Stomach (tissue), 8 donors: ENCODE measurements at regions not wholly inside any gene's neighbourhood (a gene's known extent, or its start where the extent isn't known, plus 50 kb on each side); places are given as distances from the start of the nearest gene placed in this dataset.

ENCODE experiments used
- DNase-seq, 2 donors: peaks; one replicate each; pipeline versions ENCODE4 v3.0.0 to v3.0.0-alpha.2; 2013 to 2019
- H3K27ac ChIP-seq, 5 donors: fragments of 200-600 bp in 4 of 5; sonication (generic) in 4 of 5; one replicate each; pipeline ENCODE4 v1.5.1; 2013 to 2019; ENCODE audit warnings: mild to moderate bottlenecking in 1 of 5, moderate library complexity in 1 of 5
- H3K27me3 ChIP-seq, 3 donors: fragments of 200-600 bp; sonication (generic); one replicate each; pipeline ENCODE4 v1.5.1; 2017 to 2019; ENCODE audit warnings: mixed run types in 1 of 3
- H3K36me3 ChIP-seq, 4 donors: fragments of 200-600 bp; sonication (generic); 1 replicate in 3 of 4; 2 replicates in 1 of 4; pipeline ENCODE4 v1.5.1; 2016 to 2019
- H3K4me1 ChIP-seq, 4 donors: fragments of 200-600 bp; sonication (generic); one replicate each; pipeline ENCODE4 v1.5.1; 2016 to 2019
- H3K4me3 ChIP-seq, 4 donors: fragments of 200-600 bp; sonication (generic) in 3 of 4; one replicate each; pipeline ENCODE4 v1.5.1; 2016 to 2019; ENCODE audit warnings: mild to moderate bottlenecking in 1 of 4
- H3K9me3 ChIP-seq, 4 donors: fragments of 200-600 bp; sonication (generic); one replicate each; pipeline ENCODE4 v1.5.1; 2016 to 2019
- CTCF ChIP-seq, 7 experiments: fragments of 450-650 bp in 4 of 7; fragments of 200-600 bp in 3 of 7; sonication (generic) in 3 of 7; IDR thresholded peaks; one replicate each; pipeline ENCODE4 v1.5.1; 2016 to 2019; ENCODE audit warnings: antibody characterized with exemption in 7 of 7, control low read depth in 2 of 7, mild to moderate bottlenecking in 1 of 7
- EP300 ChIP-seq: sonication (generic); formaldehyde crosslinking; IDR thresholded peaks from one replicate; pipeline ENCODE4 v1.6.1; 2017; ENCODE audit warnings: antibody characterized with exemption
- POLR2A ChIP-seq, 4 donors: fragments of 450-650 bp; IDR thresholded peaks; one replicate each; pipeline ENCODE4 v1.6.1; 2016; ENCODE audit warnings: antibody characterized with exemption in 4 of 4, control low read depth in 2 of 4, mild to moderate bottlenecking in 1 of 4, moderate library complexity in 1 of 4
- POLR2AphosphoS5 ChIP-seq, 3 donors: sonication (generic); formaldehyde crosslinking; IDR thresholded peaks; one replicate each; pipeline ENCODE4 v1.6.1; 2016; ENCODE audit warnings: antibody characterized with exemption in 3 of 3
- WGBS, 5 donors: extraction: QIAGEN DNeasy Blood & Tissue Kit in 3 of 5; methylation state at CpG; one replicate each; pipeline versions ENCODE4 v1.1.5 to v1.1.7; 2013 to 2018; 5-methylcytosine and 5-hydroxymethylcytosine counted together
- intact Hi-C: fragments of 100-400 bp; cut with DNase I; formaldehyde crosslinking; loops from one replicate; pipeline ENCODE4 v1.15.1; 2023; ENCODE audit warnings: low total_unique reads
- donor health status: healthy with polysubstance abuse.
- donor health status: Bipolar disorder and iron deficiency.
- donor health status: healthy.

GRCh38 chr13:39249982-39250381 is 211.7 kb downstream of the NHLRC3 start:
- Histone ChIP-seq H3K4me3 (no peak overlapping the region), H3K27me3 (no peaks in the 10 kb centered on the region), H3K36me3 (no peaks in the 10 kb centered on the region), H3K27ac (no peak overlapping the region), H3K9me3 (no peaks in the 10 kb centered on the region), H3K4me1 (no peaks in the 10 kb centered on the region)
- peak in 1 of 2 donors; percentile 22 for DNase-seq
- intact Hi-C loops, result no loop called here
- 76 to 84% (median 80%) methylated on average over 9 of the region's 9 CpGs for WGBS, 5 donors
- TF ChIP-seq EP300, result no peak
- TF ChIP-seq CTCF (IDR thresholded peaks at IDR 0.05), result no peak
- no peak for TF ChIP-seq POLR2A (IDR thresholded peaks at IDR 0.05)
- no peak for TF ChIP-seq POLR2AphosphoS5 (IDR thresholded peaks at IDR 0.05)

- Histone ChIP-seq H3K9me3 (no peaks in the 10 kb centered on the region), H3K27me3 (no peaks in the 10 kb centered on the region), H3K4me3 (no peak overlapping the region), H3K36me3 (no peaks in the 10 kb centered on the region), H3K27ac (no peak overlapping the region), H3K4me1 (no peaks in the 10 kb centered on the region)
- TF ChIP-seq CTCF (IDR thresholded peaks at IDR 0.05) (no peak), POLR2AphosphoS5 (IDR thresholded peaks at IDR 0.05) (no peak), EP300 (no peak), POLR2A (IDR thresholded peaks at IDR 0.05) (no peak)
- 66 to 80% (median 73%) methylated on average over 3 of the region's 3 CpGs for WGBS, 5 donors
- intact Hi-C loops, result no loop called here
- DNase-seq, result no peak
Measured at GRCh38 chr13:39250440-39250839, 212.2 kb downstream of the NHLRC3 start.

- Histone ChIP-seq H3K4me1 (no peaks in the 10 kb centered on the region), H3K27ac (no peak overlapping the region), H3K36me3 (no peaks in the 10 kb centered on the region), H3K4me3 (no peak overlapping the region), H3K27me3 (no peaks in the 10 kb centered on the region), H3K9me3 (no peaks in the 10 kb centered on the region)
- intact Hi-C loops, result no loop called here
- DNase-seq, result no peak
- 93 to 97% (median 96%) methylated on average over 8 of the region's 8 CpGs for whole genome bisulfite sequencing, 5 donors
- no peak for TF ChIP-seq EP300
- no peak for TF ChIP-seq POLR2AphosphoS5 (IDR thresholded peaks at IDR 0.05)
- TF ChIP-seq CTCF (IDR thresholded peaks at IDR 0.05), result no peak
- TF ChIP-seq POLR2A (IDR thresholded peaks at IDR 0.05), result no peak
Measured at GRCh38 chr13:39251340-39251739, 213.1 kb downstream of the NHLRC3 start.

- peak in 1 of 2 donors; percentile 62 for DNase-seq
- H3K36me3 ChIP-seq, result no peaks in the 10 kb centered on the region
- H3K4me1 ChIP-seq, result no peaks in the 10 kb centered on the region
- TF ChIP-seq POLR2AphosphoS5 (IDR thresholded peaks at IDR 0.05), result no peak
- TF ChIP-seq CTCF (IDR thresholded peaks at IDR 0.05), result no peak
- no peak for TF ChIP-seq EP300
- TF ChIP-seq POLR2A (IDR thresholded peaks at IDR 0.05), result no peak
- no peak overlapping the region for H3K4me3 ChIP-seq
- 41 to 51% (median 48%) methylated on average over 3 of the region's 3 CpGs for WGBS, 5 donors
- no peaks in the 10 kb centered on the region for H3K9me3 ChIP-seq
- intact Hi-C loops, result no loop called here
- H3K27ac ChIP-seq, result no peak overlapping the region
- no peaks in the 10 kb centered on the region for H3K27me3 ChIP-seq
Measured at GRCh38 chr13:39253774-39254173, 215.5 kb downstream of the NHLRC3 start.
